ENCODE measurements at regions not wholly inside any gene's neighbourhood (a gene's known extent, or its start where the extent isn't known, plus 50 kb on each side); places are given as distances from the start of the nearest gene placed in this dataset.

GRCh38 chr15:27655056-27655455 is 444.1 kb downstream of the OCA2 start (continued):
- no peak for TF ChIP-seq ZNF449 (CRISPR knock-in tag; IDR thresholded peaks at IDR 0.05)
- TF ChIP-seq MEF2D (tag; conservative IDR thresholded peaks at IDR 0.05; ENCODE audit: low read depth) = no peak
- TF ChIP-seq ZNF174 (CRISPR knock-in tag; IDR thresholded peaks at IDR 0.05) = no peak
- no peak for TF ChIP-seq RNF2 (IDR thresholded peaks at IDR 0.05)
- TF ChIP-seq FOXA3 (CRISPR knock-in tag; conservative IDR thresholded peaks at IDR 0.05 in 1 of 2, IDR thresholded peaks at IDR 0.05 in 1 of 2) = no peak
- TF ChIP-seq CHD1 (IDR thresholded peaks at IDR 0.05; ENCODE audit: low read length) = no peak
- no peak for TF ChIP-seq ZNF253 (CRISPR knock-in tag; conservative IDR thresholded peaks at IDR 0.05)
- no peak for TF ChIP-seq BRD4 (IDR thresholded peaks at IDR 0.05)

DNA sequence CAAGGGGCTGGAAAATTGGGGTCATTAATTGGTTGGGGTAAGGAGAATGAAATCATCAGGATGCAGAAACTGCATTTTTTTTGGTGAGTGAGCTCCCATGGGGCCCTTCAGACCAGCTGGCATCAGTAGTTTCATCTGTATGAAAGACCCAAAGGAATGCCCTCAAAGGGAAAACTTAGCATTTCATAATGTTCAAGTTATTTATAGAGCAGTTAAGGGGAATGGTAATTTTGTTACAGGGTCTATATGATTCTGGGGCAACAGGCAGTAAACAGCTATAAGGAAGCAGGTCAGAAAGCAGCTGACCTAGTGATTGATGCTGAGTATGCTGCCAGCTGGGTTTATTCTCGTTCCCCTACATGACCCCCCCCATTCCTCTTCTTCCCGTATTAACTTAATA is 448.9 kb downstream of the OCA2 start:
- intact Hi-C loops (cut with micrococcal nuclease) = no loop called here
- no peak for ATAC-seq
- H3K27me3 ChIP-seq (ENCODE audit: control insufficient read depth in 2 of 2, insufficient read depth in 2 of 2, low read length in 2 of 2) = no peaks in the 10 kb centered on the region
- H3K9me3 ChIP-seq (replicated peaks; ENCODE audit: control insufficient read depth, insufficient read depth, low read depth, low read length) = no peaks in the 10 kb centered on the region
- no peaks in the 10 kb centered on the region for H3K9me1 ChIP-seq (ENCODE audit: control insufficient read depth, insufficient read depth, low read length)
- ChIA-PET POLR2A (no interaction called here), CTCF (ENCODE audit: low intra/inter-chr PET ratio) (no interaction called here)
- in situ Hi-C loops (cut with MboI) = no loop called here
- WGBS (ENCODE audit: insufficient coverage, low coverage, missing lambda C conversion rate) = 0% methylated on average over 2 of the region's 2 CpGs
- H4K20me1 ChIP-seq (replicated peaks; ENCODE audit: control insufficient read depth, insufficient read depth, low read length) = no peaks in the 10 kb centered on the region
- no peaks in the 10 kb centered on the region for H3K36me3 ChIP-seq (ENCODE audit: control insufficient read depth, insufficient read depth, low read length)
- no peak for DNase-seq (ENCODE audit: extremely low read depth in 1 of 4, low spot score in 3 of 4)
- no peak overlapping the region for H2AFZ ChIP-seq (ENCODE audit: low read depth, low read length)
- FAIRE-seq = no peak
- no TSS peak for BruUV-seq (replicated peaks)
- H3K79me2 ChIP-seq (ENCODE audit: control insufficient read depth, insufficient read depth, low read length) = no peaks in the 10 kb centered on the region
- no peak overlapping the region for H3K9ac ChIP-seq (ENCODE audit: insufficient read depth in 1 of 2, low read depth in 2 of 2, low read length in 2 of 2)
- H3K4me3 ChIP-seq = no peak overlapping the region
- H3K27ac ChIP-seq (ENCODE audit: extremely low read depth, low read depth, low read length) = no peak overlapping the region
- no peak overlapping the region for H3K4me2 ChIP-seq (ENCODE audit: insufficient read depth, low read length)
- no peaks in the 10 kb centered on the region for H3K4me1 ChIP-seq (replicated peaks in 1 of 2; ENCODE audit: control insufficient read depth in 2 of 2, insufficient read depth in 2 of 2, low read length in 2 of 2)
- TF ChIP-seq KLF1 (tag; IDR thresholded peaks at IDR 0.05) (no peak), ZNF551 (CRISPR knock-in tag; IDR thresholded peaks at IDR 0.05) (no peak), SRSF1 (IDR thresholded peaks at IDR 0.05; ENCODE audit: low read depth, low read length) (no peak), ZNF695 (CRISPR knock-in tag; IDR thresholded peaks at IDR 0.05) (no peak), PHF8 (IDR thresholded peaks at IDR 0.05; ENCODE audit: borderline replicate concordance, low read length) (no peak), TEAD2 (tag; IDR thresholded peaks at IDR 0.05) (no peak), FOXJ3 (CRISPR knock-in tag; IDR thresholded peaks at IDR 0.05) (no peak), GATA2 (CRISPR knock-in tag; IDR thresholded peaks at IDR 0.05) (no peak), ELF4 (CRISPR knock-in tag; IDR thresholded peaks at IDR 0.05) (no peak), FUS (optimal IDR thresholded peaks at IDR 0.05; ENCODE audit: low read depth, low read length) (no peak), MIER1 (IDR thresholded peaks at IDR 0.05; ENCODE audit: low read depth) (no peak), TCF3 (CRISPR knock-in tag; IDR thresholded peaks at IDR 0.05) (no peak), TRIM28 (IDR thresholded peaks at IDR 0.05) (no peak), NONO (IDR thresholded peaks at IDR 0.05; ENCODE audit: low read depth in 2 of 2, low read length in 1 of 2) (no peak)
- TF ChIP-seq, protein P1, sequence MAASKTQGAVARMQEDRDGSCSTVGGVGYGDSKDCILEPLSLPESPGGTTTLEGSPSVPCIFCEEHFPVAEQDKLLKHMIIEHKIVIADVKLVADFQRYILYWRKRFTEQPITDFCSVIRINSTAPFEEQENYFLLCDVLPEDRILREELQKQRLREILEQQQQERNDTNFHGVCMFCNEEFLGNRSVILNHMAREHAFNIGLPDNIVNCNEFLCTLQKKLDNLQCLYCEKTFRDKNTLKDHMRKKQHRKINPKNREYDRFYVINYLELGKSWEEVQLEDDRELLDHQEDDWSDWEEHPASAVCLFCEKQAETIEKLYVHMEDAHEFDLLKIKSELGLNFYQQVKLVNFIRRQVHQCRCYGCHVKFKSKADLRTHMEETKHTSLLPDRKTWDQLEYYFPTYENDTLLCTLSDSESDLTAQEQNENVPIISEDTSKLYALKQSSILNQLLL (CRISPR knock-in tag; IDR thresholded peaks at IDR 0.05; ENCODE audit: borderline replicate concordance) = no peak
